GM12878 (cell line): ENCODE measurements at regions not wholly inside any gene's neighbourhood (a gene's known extent, or its start where the extent isn't known, plus 50 kb on each side); places are given as distances from the start of the nearest gene placed in this dataset.

Experiments used
- ATAC-seq: fragments of 200-7000 bp; cut with Tn5 transposase; 3 replicates; pipeline ENCODE4 v1.9.1; 2020; ENCODE audit warnings: mild to moderate bottlenecking, moderate library complexity
- BruUV-seq: library from RNA; stranded (reverse); fragments of 400-500 nt; replicated peaks from 2 replicates; lab custom pipeline; 2021; lab: Mats Ljungman, UMichigan
- CTCF ChIA-PET: fragments of 300-600 bp; sonication (Branson Sonifier 250); formaldehyde crosslinking; extraction: SDS; loops from one replicate; lab custom pipeline; 2021; ENCODE audit warnings: inconsistent platforms; lab: Yijun Ruan, JAX
- POLR2A ChIA-PET: fragments of 350-600 bp; formaldehyde crosslinking; extraction: SDS; loops from one replicate; lab custom pipeline; 2021; ENCODE audit warnings: inconsistent platforms; lab: Charles Lee
- RAD21 ChIA-PET: fragments of 300-600 bp; sonication (Branson Sonifier 250); formaldehyde crosslinking; loops from one replicate; lab custom pipeline; 2023; ENCODE audit warnings: antibody characterized with exemption; ENCODE audit not compliant: unreplicated experiment; lab: Charles Lee
- SMC1A ChIA-PET: fragments of 300-600 bp; sonication (Branson Sonifier 250); formaldehyde crosslinking; loops from one replicate; lab custom pipeline; 2023; ENCODE audit not compliant: unreplicated experiment, uncharacterized antibody; lab: Charles Lee
- DNase-seq: peaks from one replicate; pipeline ENCODE4 v3.0.0-alpha.2; 2011; ENCODE audit warnings: low read depth, low spot score
- FAIRE-seq: peaks from 3 replicates; lab custom pipeline; 2011; peaks lifted over from hg19 to GRCh38; lab: Jason Lieb, UNC
- H2AFZ ChIP-seq: 2 replicates; pipeline ENCODE4 v1.6.0; 2011; ENCODE audit warnings: low read depth, low read length, control low read depth; ENCODE audit not compliant: control insufficient read depth
- H3K27ac ChIP-seq: 2 replicates; pipeline ENCODE4 v1.5.1; 2011; ENCODE audit warnings: control low read depth; ENCODE audit not compliant: control insufficient read depth, insufficient read depth
- H3K27me3 ChIP-seq, 2 experiments: replicated peaks in 1 of 2; 2 replicates each; pipeline versions ENCODE4 v1.6.0 to v1.6.1; 2011; ENCODE audit warnings: low read length in 1 of 2; ENCODE audit not compliant: control insufficient read depth in 2 of 2, insufficient read depth in 2 of 2
- H3K36me3 ChIP-seq, 2 experiments: 2 replicates each; pipeline ENCODE4 v1.5.1; 2011; ENCODE audit warnings: low read length in 1 of 2; ENCODE audit not compliant: control insufficient read depth in 2 of 2, insufficient read depth in 2 of 2
- H3K4me1 ChIP-seq: 2 replicates; pipeline ENCODE4 v1.6.1; 2011; ENCODE audit warnings: mild to moderate bottlenecking, low read length, moderate library complexity, mixed read lengths; ENCODE audit not compliant: control insufficient read depth, insufficient read depth
- H3K4me2 ChIP-seq: 2 replicates; pipeline ENCODE4 v1.6.0; 2011; ENCODE audit warnings: control low read depth; ENCODE audit not compliant: control insufficient read depth, insufficient read depth
- H3K4me3 ChIP-seq: fragments of 200-600 bp; sonication (generic); 2 replicates; pipeline ENCODE4 v1.5.1; 2016
- H3K79me2 ChIP-seq: 2 replicates; pipeline ENCODE4 v1.6.0; 2011; ENCODE audit warnings: low read length; ENCODE audit not compliant: control insufficient read depth, insufficient read depth
- H3K9ac ChIP-seq: 2 replicates; pipeline ENCODE4 v1.8.0; 2011; ENCODE audit warnings: low read length, control low read depth, mixed read lengths; ENCODE audit not compliant: control insufficient read depth, insufficient read depth
- H3K9me3 ChIP-seq: replicated peaks from 3 replicates; pipeline ENCODE4 v1.5.1; 2011; ENCODE audit warnings: mild to moderate bottlenecking, low read length; ENCODE audit not compliant: control insufficient read depth, insufficient read depth
- H4K20me1 ChIP-seq: 2 replicates; pipeline ENCODE4 v1.6.0; 2011; ENCODE audit not compliant: control insufficient read depth, insufficient read depth
- ASH2L ChIP-seq: fragments of 300-600, 200-600 bp; sonication (generic); IDR thresholded peaks from 2 replicates; pipeline ENCODE4 v1.6.1; 2017; ENCODE audit warnings: low read depth, mild to moderate bottlenecking, borderline replicate concordance
- ATF3 ChIP-seq: IDR thresholded peaks from 2 replicates; pipeline ENCODE4 v1.6.1; 2011; ENCODE audit warnings: low read depth, mild to moderate bottlenecking, low read length, moderate library complexity, borderline replicate concordance; ENCODE audit errors: extremely low read depth
- EED ChIP-seq: sonication (generic); IDR thresholded peaks from 2 replicates; pipeline ENCODE4 v1.6.1; 2016; ENCODE audit warnings: antibody characterized with exemption, low read depth
- EGR1 ChIP-seq, 2 experiments: IDR thresholded peaks; 1 replicate in 1 of 2; 2 replicates in 1 of 2; pipeline ENCODE4 v1.6.1; 2011 to 2012; ENCODE audit warnings: low read depth in 2 of 2, low read length in 2 of 2, borderline replicate concordance in 1 of 2, mild to moderate bottlenecking in 1 of 2, moderate library complexity in 1 of 2
- JUND ChIP-seq: IDR thresholded peaks from 2 replicates; pipeline ENCODE4 v1.6.1; 2012; ENCODE audit warnings: low read depth, mild to moderate bottlenecking, low read length, improper control_type of control experiment, moderate library complexity
- LARP7 ChIP-seq: fragments of 450-650 bp; IDR thresholded peaks from 2 replicates; pipeline ENCODE4 v1.6.1; 2017; ENCODE audit warnings: mild to moderate bottlenecking
- POU2F2 ChIP-seq: IDR thresholded peaks from 3 replicates; pipeline ENCODE4 v1.6.1; 2011; ENCODE audit warnings: low read depth, mild to moderate bottlenecking, low read length, borderline replicate concordance
- WGBS: methylation state at CpG from one replicate; pipeline ENCODE4 v1.1.6; 2016; ENCODE audit warnings: low lambda C conversion rate; ENCODE audit not compliant: insufficient replicate concordance, insufficient coverage; ENCODE audit errors: missing lambda C conversion rate; 5-methylcytosine and 5-hydroxymethylcytosine counted together
- in situ Hi-C: fragments of 300-500 bp; cut with MboI; formaldehyde crosslinking; loops from 9 replicates; pipeline ENCODE4 v1.14.3; 2018; ENCODE audit warnings: mixed read lengths
- intact Hi-C: fragments of 100-400 bp; cut with micrococcal nuclease; formaldehyde crosslinking; loops from one replicate; pipeline ENCODE4 v1.14.2; 2022; ENCODE audit not compliant: unreplicated experiment
- TF ChIP-seq, protein P1 (sequence below), 3 experiments: IDR thresholded peaks in 2 of 3; conservative IDR thresholded peaks in 1 of 3; 2 replicates each; pipeline ENCODE4 v1.5.1; 2011; ENCODE audit warnings: low read depth in 3 of 3, low read length in 3 of 3, mild to moderate bottlenecking in 3 of 3, control low read depth in 2 of 3, moderate library complexity in 2 of 3, inconsistent platforms in 1 of 3, mixed read lengths in 1 of 3; ENCODE audit not compliant: control insufficient read depth in 2 of 3, insufficient read depth in 1 of 3; ENCODE audit errors: extremely low read depth in 1 of 3
- TF ChIP-seq, protein P2 (sequence below): fragments of 450-650 bp; IDR thresholded peaks from 2 replicates; pipeline ENCODE4 v1.6.1; 2016; ENCODE audit warnings: mild to moderate bottlenecking
- TF ChIP-seq, protein P3 (sequence below): fragments of 450-650 bp; IDR thresholded peaks from 2 replicates; pipeline ENCODE4 v1.6.1; 2017; ENCODE audit warnings: borderline replicate concordance

- TF ChIP-seq, protein P1, sequence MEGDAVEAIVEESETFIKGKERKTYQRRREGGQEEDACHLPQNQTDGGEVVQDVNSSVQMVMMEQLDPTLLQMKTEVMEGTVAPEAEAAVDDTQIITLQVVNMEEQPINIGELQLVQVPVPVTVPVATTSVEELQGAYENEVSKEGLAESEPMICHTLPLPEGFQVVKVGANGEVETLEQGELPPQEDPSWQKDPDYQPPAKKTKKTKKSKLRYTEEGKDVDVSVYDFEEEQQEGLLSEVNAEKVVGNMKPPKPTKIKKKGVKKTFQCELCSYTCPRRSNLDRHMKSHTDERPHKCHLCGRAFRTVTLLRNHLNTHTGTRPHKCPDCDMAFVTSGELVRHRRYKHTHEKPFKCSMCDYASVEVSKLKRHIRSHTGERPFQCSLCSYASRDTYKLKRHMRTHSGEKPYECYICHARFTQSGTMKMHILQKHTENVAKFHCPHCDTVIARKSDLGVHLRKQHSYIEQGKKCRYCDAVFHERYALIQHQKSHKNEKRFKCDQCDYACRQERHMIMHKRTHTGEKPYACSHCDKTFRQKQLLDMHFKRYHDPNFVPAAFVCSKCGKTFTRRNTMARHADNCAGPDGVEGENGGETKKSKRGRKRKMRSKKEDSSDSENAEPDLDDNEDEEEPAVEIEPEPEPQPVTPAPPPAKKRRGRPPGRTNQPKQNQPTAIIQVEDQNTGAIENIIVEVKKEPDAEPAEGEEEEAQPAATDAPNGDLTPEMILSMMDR (IDR thresholded peaks at IDR 0.05 in 2 of 3, conservative IDR thresholded peaks at IDR 0.05 in 1 of 3; ENCODE audit: control insufficient read depth in 2 of 3, extremely low read depth in 1 of 3, insufficient read depth in 1 of 3, low read depth in 3 of 3, low read length in 3 of 3), result no peak
- TF ChIP-seq ASH2L (no peak), POU2F2 (no peak), ATF3 (no peak)
- TF ChIP-seq, all 136 proteins: peak for 0
Observed at GRCh38 chr3:22495791-22496190, 707.3 kb upstream of the UBE2E2 start (continued).

DNA sequence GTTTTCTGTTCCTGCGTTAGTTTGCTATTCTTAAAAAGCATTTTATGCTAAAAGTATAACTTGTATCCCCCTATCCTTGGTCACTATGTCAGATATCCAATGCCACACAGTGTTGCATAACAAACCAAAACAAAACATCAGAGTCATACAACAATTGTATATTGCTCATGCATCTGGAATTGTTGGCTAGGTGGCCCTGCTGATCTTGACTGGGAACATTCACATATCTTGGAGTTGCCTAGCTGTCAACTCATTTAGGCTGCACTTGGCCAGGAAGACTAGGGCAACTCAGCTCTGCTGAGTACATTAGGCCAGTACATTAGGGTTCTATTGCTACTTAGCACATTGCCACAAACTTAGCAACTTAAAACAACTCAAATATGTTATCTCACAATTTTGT is 706.5 kb upstream of the UBE2E2 start:
- POLR2A ChIA-PET, result no interaction called here
- in situ Hi-C loops, result no loop called here

More for the DNA sequence above, 706.5 kb upstream of the UBE2E2 start:
- Histone ChIP-seq H3K36me3 (no peaks in the 10 kb centered on the region), H4K20me1 (no peaks in the 10 kb centered on the region), H3K9ac (no peak overlapping the region), H3K27me3 (no peaks in the 10 kb centered on the region), H3K27ac (no peak overlapping the region), H2AFZ (no peak overlapping the region), H3K4me3 (no peak overlapping the region), H3K9me3 (no peaks in the 10 kb centered on the region), H3K4me2 (no peak overlapping the region), H3K4me1 (no peaks in the 10 kb centered on the region), H3K79me2 (no peaks in the 10 kb centered on the region)
- ATAC-seq (no peak), FAIRE-seq (no peak), DNase-seq (no peak)
- no peak for TF ChIP-seq EGR1 (IDR thresholded peaks at IDR 0.05; ENCODE audit: borderline replicate concordance in 1 of 2, low read depth in 2 of 2, low read length in 2 of 2)
- no peak for TF ChIP-seq LARP7
- TF ChIP-seq, protein P2, sequence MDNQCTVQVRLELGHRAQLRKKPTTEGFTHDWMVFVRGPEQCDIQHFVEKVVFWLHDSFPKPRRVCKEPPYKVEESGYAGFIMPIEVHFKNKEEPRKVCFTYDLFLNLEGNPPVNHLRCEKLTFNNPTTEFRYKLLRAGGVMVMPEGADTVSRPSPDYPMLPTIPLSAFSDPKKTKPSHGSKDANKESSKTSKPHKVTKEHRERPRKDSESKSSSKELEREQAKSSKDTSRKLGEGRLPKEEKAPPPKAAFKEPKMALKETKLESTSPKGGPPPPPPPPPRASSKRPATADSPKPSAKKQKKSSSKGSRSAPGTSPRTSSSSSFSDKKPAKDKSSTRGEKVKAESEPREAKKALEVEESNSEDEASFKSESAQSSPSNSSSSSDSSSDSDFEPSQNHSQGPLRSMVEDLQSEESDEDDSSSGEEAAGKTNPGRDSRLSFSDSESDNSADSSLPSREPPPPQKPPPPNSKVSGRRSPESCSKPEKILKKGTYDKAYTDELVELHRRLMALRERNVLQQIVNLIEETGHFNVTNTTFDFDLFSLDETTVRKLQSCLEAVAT, result no peak
- TF ChIP-seq, protein P3, sequence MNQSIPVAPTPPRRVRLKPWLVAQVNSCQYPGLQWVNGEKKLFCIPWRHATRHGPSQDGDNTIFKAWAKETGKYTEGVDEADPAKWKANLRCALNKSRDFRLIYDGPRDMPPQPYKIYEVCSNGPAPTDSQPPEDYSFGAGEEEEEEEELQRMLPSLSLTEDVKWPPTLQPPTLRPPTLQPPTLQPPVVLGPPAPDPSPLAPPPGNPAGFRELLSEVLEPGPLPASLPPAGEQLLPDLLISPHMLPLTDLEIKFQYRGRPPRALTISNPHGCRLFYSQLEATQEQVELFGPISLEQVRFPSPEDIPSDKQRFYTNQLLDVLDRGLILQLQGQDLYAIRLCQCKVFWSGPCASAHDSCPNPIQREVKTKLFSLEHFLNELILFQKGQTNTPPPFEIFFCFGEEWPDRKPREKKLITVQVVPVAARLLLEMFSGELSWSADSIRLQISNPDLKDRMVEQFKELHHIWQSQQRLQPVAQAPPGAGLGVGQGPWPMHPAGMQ, result no peak
- no peak for TF ChIP-seq JUND
- no peak for TF ChIP-seq EED
- ChIA-PET CTCF (no interaction called here), RAD21 (no interaction called here), SMC1A (no interaction called here)
- WGBS, result 0% methylated on average over 1 of the region's 1 CpG
- BruUV-seq, result no TSS peak
- intact Hi-C loops, result no loop called here
